Prostate gland (tissue), 2 donors: ENCODE measurements at regions not wholly inside any gene's neighbourhood (a gene's known extent, or its start where the extent isn't known, plus 50 kb on each side); places are given as distances from the start of the nearest gene placed in this dataset.
A peak's percentile ranks its signal among the peaks of the same experiment; 100 is the strongest.
"Not testable (repeated sequence)": the region's sequence is repeated elsewhere in the genome, so short reads cannot be mapped to it uniquely, and the experiment has no call there.

Source experiments
- DNase-seq: peaks from one replicate; pipeline ENCODE4 v3.0.0-alpha.2; 2019; ENCODE audit warnings: low spot score
- H3K27ac ChIP-seq, 2 donors: fragments of 200-600 bp; sonication (generic); 2 replicates each; pipeline ENCODE4 v1.5.1; 2017 to 2019
- H3K27me3 ChIP-seq: fragments of 200-600 bp; sonication (generic); replicated peaks from 2 replicates; pipeline ENCODE4 v1.5.1; 2019; ENCODE audit not compliant: insufficient read depth
- H3K36me3 ChIP-seq, 2 donors: fragments of 200-600 bp; sonication (generic); 1 replicate in 1 of 2; 2 replicates in 1 of 2; pipeline versions ENCODE4 v1.5.1 to v1.8.1; 2017 to 2019
- H3K4me1 ChIP-seq: fragments of 200-600 bp; sonication (generic); replicated peaks from 2 replicates; pipeline ENCODE4 v1.5.1; 2019
- H3K4me3 ChIP-seq, 2 donors: fragments of 200-600 bp; sonication (generic); 2 replicates each; pipeline ENCODE4 v1.5.1; 2017 to 2019
- H3K9me3 ChIP-seq: fragments of 200-600 bp; sonication (generic); 2 replicates; pipeline ENCODE4 v1.5.1; 2017
- POLR2AphosphoS5 ChIP-seq: sonication (generic); formaldehyde crosslinking; IDR thresholded peaks from one replicate; pipeline ENCODE4 v1.6.1; 2017; ENCODE audit warnings: antibody characterized with exemption
- WGBS: methylation state at CpG from one replicate; pipeline ENCODE4 v1.1.5; 2018; 5-methylcytosine and 5-hydroxymethylcytosine counted together
- intact Hi-C: fragments of 100-400 bp; cut with DNase I; formaldehyde crosslinking; loops from one replicate; pipeline ENCODE4 v1.14.2; 2022

GRCh38 chr9:61817127-61817705 is 627.4 kb downstream of the SPATA31A7 start:
- H3K4me3 ChIP-seq, H3K4me1 ChIP-seq, H3K27ac ChIP-seq, H3K27me3 ChIP-seq, DNase-seq, H3K36me3 ChIP-seq, intact Hi-C loops, H3K9me3 ChIP-seq: not testable (repeated sequence)
- no CpG with 5 or more reads among the region's 4 CpGs for WGBS

- intact Hi-C loops, H3K36me3 ChIP-seq, H3K27me3 ChIP-seq, H3K4me1 ChIP-seq, H3K9me3 ChIP-seq: not testable (repeated sequence)
- Histone ChIP-seq H3K4me3 (peak overlapping the region; percentile 21 to 28), H3K27ac (peak overlapping the region; percentile 58 to 67)
- peak; percentile 38 for TF ChIP-seq POLR2AphosphoS5
- peak; percentile 86 for DNase-seq
- WGBS = 0% methylated on average over 14 of the region's 40 CpGs
These were observed 663.9 kb downstream of the SPATA31A7 start for GRCh38 chr9:61853624-61854259.

GRCh38 chr9:61854260-61854640 is 664.4 kb downstream of the SPATA31A7 start:
- no CpG with 5 or more reads among the region's 21 CpGs for WGBS
- H3K36me3 ChIP-seq, H3K27me3 ChIP-seq, intact Hi-C loops, DNase-seq, H3K9me3 ChIP-seq, H3K4me1 ChIP-seq: not testable (repeated sequence)
- H3K27ac ChIP-seq = peak overlapping the region; percentile 58 to 67
- H3K4me3 ChIP-seq = peak overlapping the region; percentile 21 to 28

- H3K9me3 ChIP-seq, H3K27ac ChIP-seq, H3K4me1 ChIP-seq, H3K36me3 ChIP-seq, DNase-seq, H3K4me3 ChIP-seq, H3K27me3 ChIP-seq, intact Hi-C loops: not testable (repeated sequence)
- WGBS = no CpG with 5 or more reads among the region's 33 CpGs
These were observed 666.4 kb downstream of the SPATA31A7 start for GRCh38 chr9:61856283-61856682.

- H3K9me3 ChIP-seq, H3K4me1 ChIP-seq, DNase-seq, H3K27ac ChIP-seq, intact Hi-C loops, H3K36me3 ChIP-seq, H3K4me3 ChIP-seq, H3K27me3 ChIP-seq: not testable (repeated sequence)
- WGBS = 50% methylated on average over 8 of the region's 28 CpGs
These were observed 667.1 kb downstream of the SPATA31A7 start for GRCh38 chr9:61856858-61857453.

GRCh38 chr9:61857709-61858351 is 668.0 kb downstream of the SPATA31A7 start:
- H3K36me3 ChIP-seq, H3K9me3 ChIP-seq, H3K27me3 ChIP-seq, DNase-seq, H3K4me3 ChIP-seq, H3K4me1 ChIP-seq, intact Hi-C loops, H3K27ac ChIP-seq: not testable (repeated sequence)
- no CpG with 5 or more reads among the region's 42 CpGs for WGBS

GRCh38 chr9:61862431-61862971 is 672.7 kb downstream of the SPATA31A7 start:
- H3K36me3 ChIP-seq, H3K9me3 ChIP-seq, H3K4me3 ChIP-seq, H3K27me3 ChIP-seq, H3K4me1 ChIP-seq, H3K27ac ChIP-seq, intact Hi-C loops: not testable (repeated sequence)
- peak; percentile 73 for DNase-seq
- 0% methylated on average over 6 of the region's 29 CpGs for WGBS

GRCh38 chr9:61864463-61864862 is 674.6 kb downstream of the SPATA31A7 start:
- DNase-seq, H3K36me3 ChIP-seq, H3K9me3 ChIP-seq, H3K4me3 ChIP-seq, H3K4me1 ChIP-seq, intact Hi-C loops, H3K27ac ChIP-seq, H3K27me3 ChIP-seq: not testable (repeated sequence)
- WGBS = 62% methylated on average over 5 of the region's 7 CpGs

GRCh38 chr9:61868965-61869364 is 679.1 kb downstream of the SPATA31A7 start:
- H3K27me3 ChIP-seq, DNase-seq, H3K36me3 ChIP-seq, H3K27ac ChIP-seq, H3K4me1 ChIP-seq, intact Hi-C loops, H3K4me3 ChIP-seq, H3K9me3 ChIP-seq: not testable (repeated sequence)
- WGBS = no CpG with 5 or more reads among the region's 32 CpGs

GRCh38 chr9:61872329-61872728 is 682.5 kb downstream of the SPATA31A7 start:
- H3K9me3 ChIP-seq, DNase-seq, intact Hi-C loops: not testable (repeated sequence)

More at GRCh38 chr9:61872329-61872728, 682.5 kb downstream of the SPATA31A7 start:
- 44% methylated on average over 1 of the region's 2 CpGs for WGBS
- not testable (repeated sequence) for H3K4me1 ChIP-seq, H3K27ac ChIP-seq, H3K27me3 ChIP-seq, H3K4me3 ChIP-seq, H3K36me3 ChIP-seq
